GM12873 (cell line): ENCODE measurements at regions not wholly inside any gene's neighbourhood (a gene's known extent, or its start where the extent isn't known, plus 50 kb on each side); places are given as distances from the start of the nearest gene placed in this dataset.

ENCODE experiments used
- TF ChIP-seq, protein P1 (sequence below): IDR thresholded peaks from 2 replicates; pipeline ENCODE4 v1.5.1; 2012; ENCODE audit warnings: low read depth, mild to moderate bottlenecking, moderate library complexity, low read length, control low read depth; ENCODE audit not compliant: insufficient read depth; ENCODE audit errors: missing control alignments

DNA sequence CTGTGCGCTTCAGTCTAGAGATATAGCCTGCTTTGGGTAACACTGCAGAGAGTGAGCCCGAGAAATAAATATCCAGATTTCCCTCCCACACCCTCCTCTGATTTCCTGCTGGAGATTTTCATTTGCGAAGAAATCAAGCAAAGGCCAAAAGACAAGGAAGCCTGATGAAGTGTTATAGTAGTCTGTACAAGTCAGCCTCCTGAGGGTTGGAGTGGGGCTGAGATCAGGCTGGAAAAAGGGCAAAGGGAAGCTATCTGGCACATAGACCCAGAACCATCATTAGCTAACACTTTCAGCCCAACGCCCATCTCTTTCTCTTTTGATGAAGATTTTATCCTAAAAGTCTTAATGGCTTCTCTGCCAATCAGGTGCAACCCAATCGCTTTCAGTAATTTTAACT is 154.6 kb upstream of the SLC44A1 start:
- TF ChIP-seq, protein P1, sequence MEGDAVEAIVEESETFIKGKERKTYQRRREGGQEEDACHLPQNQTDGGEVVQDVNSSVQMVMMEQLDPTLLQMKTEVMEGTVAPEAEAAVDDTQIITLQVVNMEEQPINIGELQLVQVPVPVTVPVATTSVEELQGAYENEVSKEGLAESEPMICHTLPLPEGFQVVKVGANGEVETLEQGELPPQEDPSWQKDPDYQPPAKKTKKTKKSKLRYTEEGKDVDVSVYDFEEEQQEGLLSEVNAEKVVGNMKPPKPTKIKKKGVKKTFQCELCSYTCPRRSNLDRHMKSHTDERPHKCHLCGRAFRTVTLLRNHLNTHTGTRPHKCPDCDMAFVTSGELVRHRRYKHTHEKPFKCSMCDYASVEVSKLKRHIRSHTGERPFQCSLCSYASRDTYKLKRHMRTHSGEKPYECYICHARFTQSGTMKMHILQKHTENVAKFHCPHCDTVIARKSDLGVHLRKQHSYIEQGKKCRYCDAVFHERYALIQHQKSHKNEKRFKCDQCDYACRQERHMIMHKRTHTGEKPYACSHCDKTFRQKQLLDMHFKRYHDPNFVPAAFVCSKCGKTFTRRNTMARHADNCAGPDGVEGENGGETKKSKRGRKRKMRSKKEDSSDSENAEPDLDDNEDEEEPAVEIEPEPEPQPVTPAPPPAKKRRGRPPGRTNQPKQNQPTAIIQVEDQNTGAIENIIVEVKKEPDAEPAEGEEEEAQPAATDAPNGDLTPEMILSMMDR: no peak

DNA sequence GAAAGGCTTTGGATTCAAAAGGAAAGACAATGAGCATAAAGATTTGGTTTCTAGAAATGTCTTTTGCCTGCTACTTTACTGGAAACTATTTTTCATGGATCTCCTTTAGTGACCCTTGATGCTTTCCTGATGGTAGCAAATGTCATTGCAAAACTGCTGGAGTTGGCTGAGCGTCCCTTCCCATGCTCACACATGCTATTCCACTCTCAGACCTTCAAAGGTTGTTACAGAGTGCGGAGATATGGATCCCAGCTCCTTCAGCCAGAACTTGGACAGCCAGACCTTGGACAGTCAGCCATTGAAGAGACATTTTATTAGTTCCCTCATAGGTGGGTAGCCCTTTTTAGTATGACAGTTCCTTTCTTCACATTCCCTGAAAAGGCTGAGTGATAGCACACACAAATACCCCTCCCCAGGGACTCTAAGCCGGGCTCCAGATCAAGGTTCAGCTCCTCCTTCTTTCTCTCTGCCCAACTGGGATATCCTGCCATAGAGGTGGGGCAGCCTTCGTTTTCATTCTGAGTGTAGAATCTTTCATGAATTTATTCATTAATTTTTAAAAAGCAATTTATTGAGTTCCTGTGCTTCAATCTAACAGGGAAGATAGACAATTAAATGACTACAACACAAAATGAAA is 153.3 kb upstream of the SLC44A1 start:
- TF ChIP-seq, protein P1: no peak

DNA sequence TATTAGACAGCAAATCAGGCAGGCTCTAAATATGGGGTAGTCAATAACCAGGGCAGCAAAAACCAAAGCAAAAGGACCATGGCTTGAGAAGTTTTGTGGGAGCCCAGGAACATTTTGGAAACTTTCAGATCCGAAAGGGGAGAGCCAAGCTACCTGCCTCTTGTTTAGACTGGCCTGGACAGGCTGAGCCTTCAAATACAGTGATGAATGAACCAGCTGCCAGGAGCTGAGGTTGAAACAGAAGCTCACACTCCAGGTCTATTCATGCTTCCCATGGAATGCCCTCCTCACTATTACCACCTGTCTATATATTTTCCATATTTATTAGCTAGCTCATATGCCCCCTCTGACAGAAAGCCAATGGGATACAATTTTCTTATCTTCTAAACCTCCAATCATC is 150.8 kb upstream of the SLC44A1 start:
- TF ChIP-seq, protein P1: no peak

DNA sequence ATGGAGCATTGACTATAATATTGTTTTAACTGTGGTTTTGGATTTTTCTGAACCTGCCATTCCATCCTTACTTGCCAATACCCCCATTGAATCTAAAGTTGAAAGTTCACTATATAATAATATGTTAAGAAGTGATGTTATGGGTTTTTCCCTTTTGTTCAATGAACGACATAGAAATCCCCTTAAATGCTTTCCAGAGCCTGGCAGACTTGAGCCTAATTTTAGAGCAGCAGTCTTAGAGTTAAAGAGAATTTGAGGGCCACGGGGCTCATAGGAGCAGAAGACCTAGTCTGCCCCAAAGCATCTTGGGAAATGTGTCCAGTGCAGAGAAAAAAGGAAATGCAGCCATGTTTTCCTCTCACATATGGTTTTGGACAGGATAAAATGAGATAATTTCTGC is 146.1 kb upstream of the SLC44A1 start:
- TF ChIP-seq, protein P1: no peak

DNA sequence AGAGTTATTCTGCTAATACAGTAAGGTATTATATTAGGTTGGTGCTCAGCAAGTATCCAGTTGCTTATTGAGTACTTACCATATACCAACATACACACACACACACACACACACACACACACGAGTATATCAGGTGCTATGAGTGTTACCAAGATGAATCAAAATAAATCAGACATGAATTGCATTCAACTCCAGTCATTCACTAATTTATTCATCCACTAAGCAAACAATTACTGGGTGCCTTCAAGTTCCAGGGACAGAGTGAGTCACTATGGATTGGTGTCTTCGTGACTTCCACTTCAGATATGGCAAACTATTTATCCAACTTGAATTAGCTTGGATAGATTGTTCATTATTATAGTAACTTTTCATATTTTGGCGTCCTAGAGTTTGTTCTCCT is 140.7 kb upstream of the SLC44A1 start:
- TF ChIP-seq, protein P1: no peak

DNA sequence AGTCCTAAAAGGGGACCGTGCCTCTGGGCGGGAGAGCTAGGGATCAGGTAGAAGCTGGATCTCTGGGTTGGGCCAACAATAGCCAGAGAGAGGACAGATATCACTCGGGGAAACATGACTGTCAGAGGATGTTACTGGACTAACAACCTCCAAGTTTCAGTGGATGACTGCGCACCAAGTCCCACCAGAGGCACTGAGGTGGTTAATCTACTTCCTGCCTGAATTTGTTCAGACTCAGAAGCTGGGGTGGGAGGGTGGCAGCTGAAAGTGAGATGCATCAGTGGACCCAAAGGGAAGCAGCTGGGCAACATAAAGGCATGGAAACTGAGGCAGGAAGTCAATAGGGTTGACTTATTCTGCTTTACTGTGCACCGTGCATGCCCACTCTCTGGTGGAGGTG is 130.1 kb upstream of the SLC44A1 start:
- TF ChIP-seq, protein P1: no peak

DNA sequence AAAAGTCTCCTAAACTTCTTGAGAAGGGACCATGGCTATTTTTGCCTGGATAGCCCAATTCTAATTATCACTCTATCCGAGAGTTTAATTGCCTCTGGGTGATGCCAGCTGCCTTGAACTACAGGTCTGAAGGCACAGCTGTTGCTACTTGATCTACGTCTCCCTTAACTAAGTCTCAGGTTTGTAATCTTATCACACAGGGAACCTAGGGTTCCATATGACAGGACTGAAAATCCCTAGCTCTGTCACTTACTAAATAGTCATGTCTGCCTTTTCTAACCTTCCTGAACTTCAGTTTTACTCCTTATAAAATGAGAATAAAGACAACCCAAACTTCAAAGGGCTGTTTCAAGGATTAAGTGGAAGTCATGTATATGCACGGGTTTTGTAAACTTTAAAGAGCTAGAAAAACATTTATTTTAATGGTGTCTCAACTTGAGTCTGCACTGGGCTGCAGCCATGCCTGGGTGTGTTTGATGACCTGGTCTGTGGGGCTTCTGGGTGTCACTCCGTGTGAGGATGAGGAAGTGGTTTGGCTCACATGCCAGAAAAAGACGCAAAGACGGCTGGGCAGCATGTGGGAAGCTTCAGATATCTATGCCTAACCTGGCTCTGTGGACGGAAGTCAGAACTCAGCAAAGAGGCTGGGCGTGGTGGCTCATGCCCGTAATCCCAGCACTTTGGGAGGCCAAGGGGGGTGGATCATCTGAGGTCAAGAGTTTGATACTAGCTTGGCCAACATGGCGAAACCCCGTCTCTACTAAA is 129.3 kb upstream of the SLC44A1 start:
- TF ChIP-seq, protein P1: no peak
